PFSK-1 (cell line): ENCODE measurements at regions not wholly inside any gene's neighbourhood (a gene's known extent, or its start where the extent isn't known, plus 50 kb on each side); places are given as distances from the start of the nearest gene placed in this dataset.

Experiments
- FOXP2 ChIP-seq: optimal IDR thresholded peaks from 2 replicates; pipeline ENCODE3; 2011; ENCODE audit warnings: borderline replicate concordance, control low read depth, inconsistent platforms; ENCODE audit not compliant: insufficient read depth; ENCODE audit errors: extremely low read length, extremely low read depth
- POLR2AphosphoS5 ChIP-seq: IDR thresholded peaks from 2 replicates; pipeline ENCODE4 v1.6.1; 2012; ENCODE audit warnings: low read depth, mild to moderate bottlenecking, control low read depth, low read length, moderate library complexity
- REST ChIP-seq, 2 experiments: IDR thresholded peaks; 2 replicates each; pipeline versions ENCODE4 v1.6.1 to v1.8.0; 2011 to 2012; ENCODE audit warnings: low read depth in 2 of 2, low read length in 2 of 2, control low read depth in 1 of 2, inconsistent platforms in 1 of 2, mild to moderate bottlenecking in 1 of 2, moderate library complexity in 1 of 2; ENCODE audit not compliant: insufficient read depth in 1 of 2
- SIN3A ChIP-seq: IDR thresholded peaks from 2 replicates; pipeline ENCODE4 v1.6.1; 2012; ENCODE audit warnings: mild to moderate bottlenecking, low read length, moderate library complexity, borderline replicate concordance; ENCODE audit not compliant: insufficient read depth
- TAF1 ChIP-seq: IDR thresholded peaks from 2 replicates; pipeline ENCODE4 v1.6.1; 2012; ENCODE audit warnings: low read length, control low read depth, borderline replicate concordance; ENCODE audit not compliant: insufficient read depth

GRCh38 chr16:79833559-79833958 lies 233.0 kb upstream of the MAF start:
- TF ChIP-seq REST (IDR thresholded peaks at IDR 0.05; ENCODE audit: insufficient read depth in 1 of 2, low read depth in 2 of 2, low read length in 2 of 2) (no peak), SIN3A (no peak), FOXP2 (no peak), POLR2AphosphoS5 (no peak), TAF1 (no peak)

DNA sequence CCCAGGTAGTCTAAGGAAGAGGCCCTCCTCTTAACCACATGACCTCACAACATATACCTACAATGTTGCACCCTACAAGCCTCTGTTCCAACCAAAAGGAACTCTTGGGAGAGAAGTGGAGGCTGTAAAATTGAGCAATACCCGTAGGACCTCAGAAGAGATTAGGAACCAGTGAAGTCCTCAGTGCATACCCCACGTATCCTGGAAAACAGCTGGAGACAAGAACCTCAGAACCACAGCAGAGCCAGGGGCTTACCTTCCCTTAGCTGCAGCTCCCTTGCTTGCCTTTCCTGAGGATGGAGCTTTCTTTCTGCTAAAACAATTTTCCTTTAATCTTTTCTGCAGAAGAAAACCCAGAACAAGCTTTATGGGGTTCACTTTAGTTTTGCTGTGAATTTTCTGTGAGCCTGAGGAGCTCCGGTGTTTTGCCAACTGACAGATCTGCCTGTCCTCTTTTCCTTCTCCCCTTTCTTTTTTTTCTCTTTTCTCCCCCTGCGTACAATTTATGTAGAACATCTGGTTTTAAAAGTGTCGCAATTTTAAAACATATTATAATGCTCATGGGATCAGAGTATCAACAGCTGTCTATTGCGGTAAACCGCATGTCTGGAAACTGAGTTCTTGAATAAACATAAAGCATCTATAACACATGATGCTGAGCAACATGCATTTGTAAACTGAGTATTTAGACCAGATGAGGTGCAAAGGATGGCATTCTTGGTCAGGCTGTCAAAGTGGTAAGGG lies 226.4 kb upstream of the MAF start:
- TF ChIP-seq SIN3A (no peak), POLR2AphosphoS5 (no peak), REST (IDR thresholded peaks at IDR 0.05; ENCODE audit: insufficient read depth in 1 of 2, low read depth in 2 of 2, low read length in 2 of 2) (no peak), TAF1 (no peak), FOXP2 (no peak)

GRCh38 chr16:79825002-79825401 lies 224.5 kb upstream of the MAF start:
- TF ChIP-seq POLR2AphosphoS5 (no peak), REST (IDR thresholded peaks at IDR 0.05; ENCODE audit: insufficient read depth in 1 of 2, low read depth in 2 of 2, low read length in 2 of 2) (no peak), SIN3A (no peak), TAF1 (no peak), FOXP2 (no peak)

DNA sequence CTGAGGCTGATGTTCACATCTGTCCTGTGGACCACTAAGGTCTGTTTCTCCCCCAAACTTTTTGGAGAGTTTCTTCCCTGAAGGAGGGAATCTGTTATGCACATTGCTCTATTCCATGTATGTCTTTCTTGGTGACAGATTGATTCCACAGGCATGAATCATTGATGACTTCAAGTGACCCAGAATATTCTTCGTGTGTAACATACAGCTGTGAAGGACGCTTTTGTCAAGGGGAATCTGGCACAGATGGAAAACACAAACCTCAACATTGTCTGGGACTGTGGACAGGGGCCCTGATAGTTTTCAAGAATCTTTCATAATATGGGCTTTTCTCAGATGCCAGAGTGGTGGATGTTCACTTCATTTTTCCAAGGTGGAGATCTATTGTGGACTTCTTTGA lies 223.1 kb upstream of the MAF start:
- TF ChIP-seq SIN3A, result no peak
- no peak for TF ChIP-seq TAF1
- no peak for TF ChIP-seq FOXP2
- no peak for TF ChIP-seq REST (IDR thresholded peaks at IDR 0.05; ENCODE audit: insufficient read depth in 1 of 2, low read depth in 2 of 2, low read length in 2 of 2)
- no peak for TF ChIP-seq POLR2AphosphoS5

DNA sequence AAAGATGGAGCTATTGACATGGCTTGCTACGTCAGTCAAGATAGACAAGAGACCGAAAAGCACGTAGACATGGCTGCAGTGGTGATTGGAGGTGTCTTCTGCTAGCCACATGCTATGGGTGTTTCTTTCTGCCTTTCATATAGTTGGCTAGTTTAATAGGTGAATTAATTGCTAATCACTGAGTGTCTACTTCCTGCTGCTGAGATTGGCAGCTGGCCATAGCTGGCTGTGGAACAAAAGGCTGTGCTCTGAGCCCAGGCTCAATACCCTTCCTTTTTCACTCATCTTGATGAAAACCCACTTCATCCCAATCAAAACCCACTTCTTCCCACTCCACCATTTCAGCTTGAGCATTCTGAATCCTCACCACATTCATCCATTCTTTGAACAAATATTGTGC lies 221.4 kb upstream of the MAF start:
- no peak for TF ChIP-seq REST (IDR thresholded peaks at IDR 0.05; ENCODE audit: insufficient read depth in 1 of 2, low read depth in 2 of 2, low read length in 2 of 2)
- no peak for TF ChIP-seq POLR2AphosphoS5
- no peak for TF ChIP-seq SIN3A
- no peak for TF ChIP-seq FOXP2
- TF ChIP-seq TAF1, result no peak
